Retinal pigment epithelial cell (primary cell): ENCODE measurements at regions not wholly inside any gene's neighbourhood (a gene's known extent, or its start where the extent isn't known, plus 50 kb on each side); places are given as distances from the start of the nearest gene placed in this dataset.
A peak's percentile ranks its signal among the peaks of the same experiment; 100 is the strongest.

Experiments used
- DNase-seq: peaks from one replicate; pipeline ENCODE4 v3.0.0-alpha.2; 2010; ENCODE audit warnings: low read depth
- H3K4me3 ChIP-seq: 2 replicates; pipeline ENCODE4 v1.5.1; 2011; ENCODE audit warnings: mild to moderate bottlenecking, low read length, control low read depth, moderate library complexity
- CTCF ChIP-seq: conservative IDR thresholded peaks from 2 replicates; pipeline ENCODE4 v1.5.1; 2011; ENCODE audit warnings: low read depth, low read length, control low read depth, inconsistent platforms

- TF ChIP-seq CTCF = no peak
Observed at GRCh38 chr10:78267598-78267997, 233.9 kb downstream of the RPS24 start.

GRCh38 chr10:78269060-78269459 lies 235.4 kb downstream of the RPS24 start:
- no peak for DNase-seq
- TF ChIP-seq CTCF = no peak
- H3K4me3 ChIP-seq = no peak overlapping the region

More at GRCh38 chr10:78267598-78267997, 233.9 kb downstream of the RPS24 start:
- H3K4me3 ChIP-seq = no peak overlapping the region
- DNase-seq = no peak

GRCh38 chr10:78272329-78272728 lies 238.7 kb downstream of the RPS24 start:
- no peak for TF ChIP-seq CTCF
- no peak overlapping the region for H3K4me3 ChIP-seq

GRCh38 chr10:78274491-78274890 lies 240.8 kb downstream of the RPS24 start:
- no peak overlapping the region for H3K4me3 ChIP-seq
- no peak for TF ChIP-seq CTCF
- no peak for DNase-seq

More at GRCh38 chr10:78272329-78272728, 238.7 kb downstream of the RPS24 start:
- no peak for DNase-seq

GRCh38 chr10:78276139-78276538 lies 242.5 kb downstream of the RPS24 start:
- TF ChIP-seq CTCF = no peak
- H3K4me3 ChIP-seq = no peak overlapping the region
- no peak for DNase-seq

GRCh38 chr10:78277314-78278057 lies 243.8 kb downstream of the RPS24 start:
- no peak overlapping the region for H3K4me3 ChIP-seq
- TF ChIP-seq CTCF = no peak
- no peak for DNase-seq

GRCh38 chr10:78278058-78278404 lies 244.4 kb downstream of the RPS24 start:
- no peak for TF ChIP-seq CTCF
- peak; percentile 67 for DNase-seq
- H3K4me3 ChIP-seq = no peak overlapping the region
